Peyer's patch (tissue), 4 donors: ENCODE measurements at regions not wholly inside any gene's neighbourhood (a gene's known extent, or its start where the extent isn't known, plus 50 kb on each side); places are given as distances from the start of the nearest gene placed in this dataset.

Experiments used
- DNase-seq, 3 donors: peaks; one replicate each; pipeline ENCODE4 v3.0.0-alpha.2; 2017 to 2019
- H3K27ac ChIP-seq, 4 donors: fragments of 200-600 bp; sonication (generic); one replicate each; pipeline ENCODE4 v1.5.1; 2016 to 2019
- H3K27me3 ChIP-seq, 2 donors: fragments of 200-600 bp; sonication (generic); one replicate each; pipeline ENCODE4 v1.5.1; 2019
- H3K36me3 ChIP-seq, 3 donors: fragments of 200-600 bp; sonication (generic); one replicate each; pipeline ENCODE4 v1.5.1; 2016 to 2019
- H3K4me1 ChIP-seq, 4 donors: fragments of 200-600 bp; sonication (generic); one replicate each; pipeline ENCODE4 v1.5.1; 2016 to 2019
- H3K4me3 ChIP-seq, 4 donors: fragments of 200-600 bp; sonication (generic); 1 replicate in 3 of 4; 2 replicates in 1 of 4; pipeline ENCODE4 v1.5.1; 2016 to 2019; ENCODE audit warnings: mild to moderate bottlenecking in 1 of 4
- H3K9me3 ChIP-seq, 4 donors: fragments of 200-600 bp; sonication (generic); one replicate each; pipeline ENCODE4 v1.5.1; 2016 to 2019; ENCODE audit warnings: mild to moderate bottlenecking in 1 of 4
- CTCF ChIP-seq, 6 experiments: fragments of 450-650 bp in 4 of 6; fragments of 200-600 bp in 2 of 6; sonication (generic) in 1 of 6; IDR thresholded peaks; one replicate each; pipeline ENCODE4 v1.5.1; 2017 to 2019; ENCODE audit warnings: antibody characterized with exemption in 6 of 6, mild to moderate bottlenecking in 3 of 6, moderate library complexity in 1 of 6
- POLR2A ChIP-seq, 2 donors: fragments of 450-650 bp; IDR thresholded peaks; one replicate each; pipeline ENCODE4 v1.5.1; 2017; ENCODE audit warnings: antibody characterized with exemption in 2 of 2, mild to moderate bottlenecking in 2 of 2, moderate library complexity in 2 of 2

GRCh38 chr3:177596248-177596815 lies 399.1 kb upstream of the TBL1XR1 start:
- TF ChIP-seq POLR2A (IDR thresholded peaks at IDR 0.05) (no peak), CTCF (IDR thresholded peaks at IDR 0.05) (no peak)
- DNase-seq: no peak
- H3K9me3 ChIP-seq: no peaks in the 10 kb centered on the region
- peak overlapping the region in 3 of 4 donors; percentile 20 to 77 (median 68) for H3K27ac ChIP-seq
- no peaks in the 10 kb centered on the region for H3K27me3 ChIP-seq
- H3K36me3 ChIP-seq: no peaks in the 10 kb centered on the region
- peaks cover 0 to 36% (median 13%) of the 10 kb centered on the region in 4 donors for H3K4me1 ChIP-seq
- no peak overlapping the region for H3K4me3 ChIP-seq

DNA sequence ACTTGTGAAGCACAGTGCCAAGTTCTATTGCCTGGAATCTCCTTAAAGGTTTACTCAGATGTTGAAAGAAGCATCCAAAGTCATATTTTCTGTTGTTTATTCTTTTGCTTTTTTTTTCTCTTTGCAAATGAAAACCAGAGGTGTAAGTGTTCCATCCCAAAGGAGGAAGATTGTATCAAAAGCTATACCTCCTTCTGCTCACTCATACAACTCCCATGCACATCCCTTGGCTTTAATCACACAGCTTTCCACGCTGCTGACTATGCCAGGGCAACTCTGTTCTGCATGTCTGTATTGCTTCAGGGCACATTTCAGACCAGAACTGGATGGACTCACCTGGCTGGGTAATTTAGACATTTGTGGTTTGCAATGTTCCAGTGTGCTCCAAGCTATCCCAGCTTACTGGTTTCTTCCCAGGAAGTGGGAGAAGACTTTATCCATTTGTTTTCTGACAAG lies 399.6 kb upstream of the TBL1XR1 start:
- H3K27ac ChIP-seq: peak overlapping the region; percentile 66 to 77 (median 67)
- no peak for DNase-seq

GRCh38 chr3:177597311-177598096 lies 400.2 kb upstream of the TBL1XR1 start:
- H3K9me3 ChIP-seq: no peaks in the 10 kb centered on the region
- H3K36me3 ChIP-seq: no peaks in the 10 kb centered on the region
- no peaks in the 10 kb centered on the region for H3K27me3 ChIP-seq
- H3K4me1 ChIP-seq: peaks cover 0 to 31% (median 13%) of the 10 kb centered on the region in 4 donors
- no peak for TF ChIP-seq POLR2A (IDR thresholded peaks at IDR 0.05)
- no peak for TF ChIP-seq CTCF (IDR thresholded peaks at IDR 0.05)
- H3K4me3 ChIP-seq: no peak overlapping the region
- peak in 2 of 3 donors; percentile 54 to 62 for DNase-seq
- peak overlapping the region; percentile 66 to 77 (median 67) for H3K27ac ChIP-seq

More for the DNA sequence above, 399.6 kb upstream of the TBL1XR1 start:
- peaks cover 0 to 30% (median 13%) of the 10 kb centered on the region in 4 donors for H3K4me1 ChIP-seq
- H3K36me3 ChIP-seq: no peaks in the 10 kb centered on the region
- H3K9me3 ChIP-seq: no peaks in the 10 kb centered on the region
- no peak overlapping the region for H3K4me3 ChIP-seq
- TF ChIP-seq CTCF (IDR thresholded peaks at IDR 0.05): no peak
- TF ChIP-seq POLR2A (IDR thresholded peaks at IDR 0.05): no peak
- H3K27me3 ChIP-seq: no peaks in the 10 kb centered on the region

GRCh38 chr3:177598097-177598833 lies 401.0 kb upstream of the TBL1XR1 start:
- TF ChIP-seq POLR2A (IDR thresholded peaks at IDR 0.05) (no peak), CTCF (IDR thresholded peaks at IDR 0.05) (no peak)

DNA sequence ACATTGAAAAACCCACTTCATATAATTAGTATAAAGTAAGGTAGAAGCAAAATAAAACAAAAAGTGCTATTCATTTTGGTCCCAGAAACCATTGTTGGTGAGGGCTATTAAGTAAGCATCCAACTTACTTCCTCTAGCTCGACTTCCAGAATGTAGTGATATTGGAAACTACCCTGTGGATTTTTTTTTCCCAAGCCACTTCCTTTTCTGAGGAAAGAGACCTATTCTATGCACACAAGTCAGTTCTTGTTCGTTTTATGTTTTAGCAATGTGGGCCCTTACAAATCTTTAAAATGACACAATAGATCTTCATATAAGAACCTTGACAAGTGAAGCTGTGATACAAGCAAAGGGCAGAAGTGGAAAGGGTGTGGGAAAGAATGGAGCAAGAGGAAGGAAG lies 402.0 kb upstream of the TBL1XR1 start:
- TF ChIP-seq CTCF (IDR thresholded peaks at IDR 0.05) (no peak), POLR2A (IDR thresholded peaks at IDR 0.05) (no peak)
- Histone ChIP-seq H3K4me3 (no peak overlapping the region), H3K36me3 (no peaks in the 10 kb centered on the region), H3K27me3 (no peaks in the 10 kb centered on the region), H3K4me1 (peaks cover 0 to 39% (median 13%) of the 10 kb centered on the region in 4 donors), H3K9me3 (no peaks in the 10 kb centered on the region), H3K27ac (no peak overlapping the region)
- DNase-seq: no peak

More at GRCh38 chr3:177598097-177598833, 401.0 kb upstream of the TBL1XR1 start:
- Histone ChIP-seq H3K4me3 (no peak overlapping the region), H3K36me3 (no peaks in the 10 kb centered on the region), H3K27ac (peak overlapping the region in 3 of 4 donors; percentile 66 to 77 (median 68)), H3K27me3 (no peaks in the 10 kb centered on the region), H3K9me3 (no peaks in the 10 kb centered on the region), H3K4me1 (peaks cover 0 to 39% (median 13%) of the 10 kb centered on the region in 4 donors)
- no peak for DNase-seq
